ENCODE measurements at regions not wholly inside any gene's neighbourhood (a gene's known extent, or its start where the extent isn't known, plus 50 kb on each side); places are given as distances from the start of the nearest gene placed in this dataset.
"Not testable (repeated sequence)": the region's sequence is repeated elsewhere in the genome, so short reads cannot be mapped to it uniquely, and the experiment has no call there.

DNA sequence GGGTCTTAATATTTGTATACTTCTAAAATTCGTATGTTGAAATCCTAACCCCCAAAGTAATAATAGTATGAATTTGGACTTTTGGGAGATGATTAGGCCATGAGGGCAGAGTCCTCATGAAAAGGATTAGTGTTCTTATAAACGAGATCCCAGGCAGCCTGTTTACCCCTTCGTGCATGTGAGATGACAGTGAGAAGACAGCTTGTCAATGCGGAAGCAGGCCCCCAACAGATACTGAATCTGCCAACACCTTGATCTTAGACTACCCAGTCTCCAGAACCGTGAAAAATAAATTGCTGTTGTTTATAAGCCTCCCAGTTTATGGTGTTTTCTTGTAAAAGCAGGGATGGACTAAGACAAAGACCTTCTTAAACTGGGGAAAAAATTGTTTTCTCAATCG, 714.2 kb downstream of the SI start:
- Histone ChIP-seq H2BK120ac (ENCODE audit: low read depth, low read length) (no peak overlapping the region), H3K4ac (ENCODE audit: low read depth, low read length) (no peak overlapping the region), H3K56ac (ENCODE audit: low read length) (no peak overlapping the region), H2BK15ac (replicated peaks; ENCODE audit: low read depth) (no peak overlapping the region), H3K4me3 (ENCODE audit: low read length) (no peak overlapping the region), H2BK5ac (ENCODE audit: low read length) (no peak overlapping the region), H3K23ac (ENCODE audit: low read length) (no peak overlapping the region), H3K4me2 (ENCODE audit: low read length) (no peak overlapping the region), H2AK5ac (ENCODE audit: low read length) (no peak overlapping the region), H3K79me2 (ENCODE audit: control insufficient read depth, insufficient read depth, low read length) (no peaks in the 10 kb centered on the region), H3K27ac (ENCODE audit: low read depth, low read length) (no peak overlapping the region), H3K36me3 (ENCODE audit: control insufficient read depth, insufficient read depth, low read length) (no peaks in the 10 kb centered on the region), H4K8ac (ENCODE audit: low read depth, low read length) (no peak overlapping the region), H3K27me3 (ENCODE audit: insufficient read depth, low read length, poor library complexity) (no peaks in the 10 kb centered on the region), H3K18ac (ENCODE audit: low read length) (no peak overlapping the region), H3K79me1 (ENCODE audit: low read length) (no peaks in the 10 kb centered on the region), H3K4me1 (ENCODE audit: control insufficient read depth, low read depth, low read length) (no peaks in the 10 kb centered on the region), H3K9ac (ENCODE audit: low read length) (no peak overlapping the region), H4K5ac (ENCODE audit: low read length) (no peak overlapping the region)
- DNase-seq: no peak
- WGBS (ENCODE audit: extremely low coverage, insufficient coverage, low lambda C conversion rate): no CpG with 5 or more reads among the region's 6 CpGs

GRCh38 chr3:164360738-164361406, 717.4 kb downstream of the SI start:
- whole genome bisulfite sequencing (ENCODE audit: extremely low coverage, insufficient coverage, low lambda C conversion rate): no CpG with 5 or more reads among the region's 9 CpGs
- Histone ChIP-seq H2BK5ac (ENCODE audit: low read length) (no peak overlapping the region), H4K8ac (ENCODE audit: low read depth, low read length) (no peak overlapping the region), H3K27me3 (ENCODE audit: insufficient read depth, low read length, poor library complexity) (no peaks in the 10 kb centered on the region), H4K5ac (ENCODE audit: low read length) (no peak overlapping the region), H2AK5ac (ENCODE audit: low read length) (no peak overlapping the region), H3K79me1 (ENCODE audit: low read length) (no peaks in the 10 kb centered on the region), H3K23ac (ENCODE audit: low read length) (no peak overlapping the region), H3K79me2 (ENCODE audit: control insufficient read depth, insufficient read depth, low read length) (no peaks in the 10 kb centered on the region), H3K27ac (ENCODE audit: low read depth, low read length) (no peak overlapping the region), H3K4me3 (ENCODE audit: low read length) (no peak overlapping the region), H2BK15ac (replicated peaks; ENCODE audit: low read depth) (no peak overlapping the region), H3K36me3 (ENCODE audit: control insufficient read depth, insufficient read depth, low read length) (no peaks in the 10 kb centered on the region), H2BK120ac (ENCODE audit: low read depth, low read length) (no peak overlapping the region), H3K56ac (ENCODE audit: low read length) (no peak overlapping the region), H3K4ac (ENCODE audit: low read depth, low read length) (no peak overlapping the region), H3K4me2 (ENCODE audit: low read length) (no peak overlapping the region), H3K4me1 (ENCODE audit: control insufficient read depth, low read depth, low read length) (no peaks in the 10 kb centered on the region), H3K9ac (ENCODE audit: low read length) (no peak overlapping the region), H3K18ac (ENCODE audit: low read length) (no peak overlapping the region)
- no peak for DNase-seq

GRCh38 chr3:164360078-164360578, 718.2 kb downstream of the SI start:
- Histone ChIP-seq H3K23ac (ENCODE audit: low read length) (no peak overlapping the region), H3K27ac (ENCODE audit: low read depth, low read length) (no peak overlapping the region), H4K5ac (ENCODE audit: low read length) (no peak overlapping the region), H3K27me3 (ENCODE audit: insufficient read depth, low read length, poor library complexity) (no peaks in the 10 kb centered on the region), H3K4me2 (ENCODE audit: low read length) (no peak overlapping the region), H3K4me1 (ENCODE audit: control insufficient read depth, low read depth, low read length) (no peaks in the 10 kb centered on the region), H2BK15ac (replicated peaks; ENCODE audit: low read depth) (no peak overlapping the region), H2BK5ac (ENCODE audit: low read length) (no peak overlapping the region), H3K79me1 (ENCODE audit: low read length) (no peaks in the 10 kb centered on the region), H3K79me2 (ENCODE audit: control insufficient read depth, insufficient read depth, low read length) (no peaks in the 10 kb centered on the region), H3K9ac (ENCODE audit: low read length) (no peak overlapping the region), H2BK120ac (ENCODE audit: low read depth, low read length) (no peak overlapping the region), H3K56ac (ENCODE audit: low read length) (no peak overlapping the region), H3K4me3 (ENCODE audit: low read length) (no peak overlapping the region), H2AK5ac (ENCODE audit: low read length) (no peak overlapping the region), H3K18ac (ENCODE audit: low read length) (no peak overlapping the region), H4K8ac (ENCODE audit: low read depth, low read length) (no peak overlapping the region), H3K36me3 (ENCODE audit: control insufficient read depth, insufficient read depth, low read length) (no peaks in the 10 kb centered on the region), H3K4ac (ENCODE audit: low read depth, low read length) (no peak overlapping the region)
- DNase-seq: no peak
- WGBS (ENCODE audit: extremely low coverage, insufficient coverage, low lambda C conversion rate): no CpG with 5 or more reads among the region's 10 CpGs

GRCh38 chr3:164352991-164353390, 725.3 kb downstream of the SI start:
- H3K27ac ChIP-seq (ENCODE audit: low read depth, low read length): no peak overlapping the region
- H3K4me1 ChIP-seq (ENCODE audit: control insufficient read depth, low read depth, low read length): no peaks in the 10 kb centered on the region
- H3K79me1 ChIP-seq (ENCODE audit: low read length): no peaks in the 10 kb centered on the region
- H3K4me2 ChIP-seq (ENCODE audit: low read length): no peak overlapping the region
- no peak overlapping the region for H4K8ac ChIP-seq (ENCODE audit: low read depth, low read length)
- H2AK5ac ChIP-seq (ENCODE audit: low read length): no peak overlapping the region
- H3K56ac ChIP-seq (ENCODE audit: low read length): no peak overlapping the region
- H3K4ac ChIP-seq (ENCODE audit: low read depth, low read length): no peak overlapping the region
- H2BK15ac ChIP-seq (replicated peaks; ENCODE audit: low read depth): no peak overlapping the region
- H3K9ac ChIP-seq (ENCODE audit: low read length): no peak overlapping the region
- H3K4me3 ChIP-seq (ENCODE audit: low read length): no peak overlapping the region
- H3K36me3 ChIP-seq (ENCODE audit: control insufficient read depth, insufficient read depth, low read length): no peaks in the 10 kb centered on the region
- H2BK120ac ChIP-seq (ENCODE audit: low read depth, low read length): no peak overlapping the region
- no peaks in the 10 kb centered on the region for H3K79me2 ChIP-seq (ENCODE audit: control insufficient read depth, insufficient read depth, low read length)
- no peak overlapping the region for H3K18ac ChIP-seq (ENCODE audit: low read length)
- no peak overlapping the region for H4K5ac ChIP-seq (ENCODE audit: low read length)
- no peaks in the 10 kb centered on the region for H3K27me3 ChIP-seq (ENCODE audit: insufficient read depth, low read length, poor library complexity)
- H3K23ac ChIP-seq (ENCODE audit: low read length): no peak overlapping the region
- no peak overlapping the region for H2BK5ac ChIP-seq (ENCODE audit: low read length)
- DNase-seq: peak; percentile 43

DNA sequence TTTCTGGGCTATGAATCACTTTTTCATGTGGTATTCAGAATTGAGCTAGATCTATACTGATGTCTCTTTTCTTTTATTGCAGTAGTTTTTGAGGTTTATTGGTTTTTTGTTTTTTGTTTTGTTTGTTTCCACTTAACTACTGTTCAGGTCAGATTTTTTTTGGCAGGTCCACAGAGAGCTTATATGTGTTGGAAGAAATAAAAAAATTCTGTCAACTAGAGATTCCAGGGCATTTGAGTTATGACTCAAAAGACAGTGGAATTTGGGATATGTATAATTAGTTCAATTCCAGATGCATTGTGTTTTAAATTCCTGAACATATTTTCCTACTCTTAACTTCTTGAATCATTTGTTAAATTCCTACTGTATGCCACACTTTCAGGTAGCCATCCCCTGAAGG, 727.2 kb downstream of the SI start:
- no peaks in the 10 kb centered on the region for H3K27me3 ChIP-seq (ENCODE audit: insufficient read depth, low read length, poor library complexity)
- H2BK5ac ChIP-seq (ENCODE audit: low read length): no peak overlapping the region
- no peak overlapping the region for H3K4me3 ChIP-seq (ENCODE audit: low read length)
- H3K56ac ChIP-seq (ENCODE audit: low read length): no peak overlapping the region
- no peak overlapping the region for H3K27ac ChIP-seq (ENCODE audit: low read depth, low read length)
- no peak for DNase-seq
- H2BK120ac ChIP-seq (ENCODE audit: low read depth, low read length): no peak overlapping the region
- H3K79me2 ChIP-seq (ENCODE audit: control insufficient read depth, insufficient read depth, low read length): no peaks in the 10 kb centered on the region
- no peaks in the 10 kb centered on the region for H3K79me1 ChIP-seq (ENCODE audit: low read length)
- H3K4me1 ChIP-seq (ENCODE audit: control insufficient read depth, low read depth, low read length): no peaks in the 10 kb centered on the region
- H3K4me2 ChIP-seq (ENCODE audit: low read length): no peak overlapping the region
- H2AK5ac ChIP-seq (ENCODE audit: low read length): no peak overlapping the region
- no peak overlapping the region for H2BK15ac ChIP-seq (replicated peaks; ENCODE audit: low read depth)
- no peaks in the 10 kb centered on the region for H3K36me3 ChIP-seq (ENCODE audit: control insufficient read depth, insufficient read depth, low read length)
- H4K5ac ChIP-seq (ENCODE audit: low read length): no peak overlapping the region
- H3K9ac ChIP-seq (ENCODE audit: low read length): no peak overlapping the region
- H4K8ac ChIP-seq (ENCODE audit: low read depth, low read length): no peak overlapping the region
- H3K23ac ChIP-seq (ENCODE audit: low read length): no peak overlapping the region
- no peak overlapping the region for H3K4ac ChIP-seq (ENCODE audit: low read depth, low read length)
- H3K18ac ChIP-seq (ENCODE audit: low read length): no peak overlapping the region

DNA sequence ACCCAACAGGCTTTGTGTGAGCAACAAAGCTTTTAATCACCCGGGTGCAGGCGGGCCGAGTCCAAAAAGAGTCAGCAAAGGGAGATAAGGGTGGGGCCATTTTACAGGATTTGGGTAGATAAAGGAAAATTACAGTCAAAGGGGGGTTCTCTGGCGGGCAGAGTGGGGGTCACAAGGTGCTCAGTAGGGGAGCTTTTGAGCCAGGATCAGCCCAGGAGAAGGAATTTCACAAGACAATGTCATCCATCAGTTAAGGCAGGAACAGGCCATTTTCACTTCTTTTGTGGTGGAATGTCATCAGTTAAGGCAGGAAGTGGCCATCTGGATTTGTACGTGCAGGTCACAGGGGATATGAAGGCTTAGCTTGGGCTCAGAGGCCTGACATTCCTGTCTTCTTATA, 736.1 kb downstream of the SI start:
- H4K8ac ChIP-seq (ENCODE audit: low read depth, low read length); H3K79me1 ChIP-seq (ENCODE audit: low read length); H3K27me3 ChIP-seq (ENCODE audit: insufficient read depth, low read length, poor library complexity); H3K36me3 ChIP-seq (ENCODE audit: control insufficient read depth, insufficient read depth, low read length); H3K27ac ChIP-seq (ENCODE audit: low read depth, low read length); H4K5ac ChIP-seq (ENCODE audit: low read length); H2BK15ac ChIP-seq (replicated peaks; ENCODE audit: low read depth); H3K18ac ChIP-seq (ENCODE audit: low read length); H3K4ac ChIP-seq (ENCODE audit: low read depth, low read length); H3K9ac ChIP-seq (ENCODE audit: low read length); H3K23ac ChIP-seq (ENCODE audit: low read length); H2BK5ac ChIP-seq (ENCODE audit: low read length); H2AK5ac ChIP-seq (ENCODE audit: low read length); H3K79me2 ChIP-seq (ENCODE audit: control insufficient read depth, insufficient read depth, low read length); H3K4me3 ChIP-seq (ENCODE audit: low read length); H3K4me1 ChIP-seq (ENCODE audit: control insufficient read depth, low read depth, low read length); H3K4me2 ChIP-seq (ENCODE audit: low read length); H2BK120ac ChIP-seq (ENCODE audit: low read depth, low read length); H3K56ac ChIP-seq (ENCODE audit: low read length): not testable (repeated sequence)
- DNase-seq: peak; percentile 89
- WGBS (ENCODE audit: extremely low coverage, insufficient coverage, low lambda C conversion rate): no CpG with 5 or more reads among the region's 5 CpGs

Measured in mesendoderm (in vitro differentiated cells).